ENCODE measurements at regions not wholly inside any gene's neighbourhood (a gene's known extent, or its start where the extent isn't known, plus 50 kb on each side); places are given as distances from the start of the nearest gene placed in this dataset.

GRCh38 chr2:23237147-23237546 is 147.8 kb upstream of the KLHL29 start:
- no peak for DNase-seq

- DNase-seq, result no peak
Observed at GRCh38 chr2:23238011-23238657, 146.8 kb upstream of the KLHL29 start.

- DNase-seq, result no peak
Observed at GRCh38 chr2:23239374-23239773, 145.6 kb upstream of the KLHL29 start.

- peak; percentile 86 to 96 for DNase-seq
Observed at GRCh38 chr2:23241121-23241520, 143.9 kb upstream of the KLHL29 start.

GRCh38 chr2:23241611-23242245 is 143.3 kb upstream of the KLHL29 start:
- no peak for DNase-seq

- no peak for DNase-seq
Observed at GRCh38 chr2:23243073-23243659, 141.8 kb upstream of the KLHL29 start.

- no peak for DNase-seq
Observed at GRCh38 chr2:23244617-23245016, 140.4 kb upstream of the KLHL29 start.

GRCh38 chr2:23246992-23247683 is 137.8 kb upstream of the KLHL29 start:
- no peak for DNase-seq

GRCh38 chr2:23248667-23249066 is 136.3 kb upstream of the KLHL29 start:
- DNase-seq, result no peak

GRCh38 chr2:23249348-23249747 is 135.6 kb upstream of the KLHL29 start:
- no peak for DNase-seq

GRCh38 chr2:23250371-23250770 is 134.6 kb upstream of the KLHL29 start:
- DNase-seq, result no peak

GRCh38 chr2:23256643-23257042 is 128.3 kb upstream of the KLHL29 start:
- no peak for DNase-seq

GRCh38 chr2:23260621-23261020 is 124.4 kb upstream of the KLHL29 start:
- no peak for DNase-seq

GRCh38 chr2:23268467-23269263 is 116.3 kb upstream of the KLHL29 start:
- no peak for DNase-seq

GRCh38 chr2:23269747-23270146 is 115.2 kb upstream of the KLHL29 start:
- DNase-seq, result no peak

GRCh38 chr2:23270810-23271209 is 114.2 kb upstream of the KLHL29 start:
- DNase-seq, result no peak

GRCh38 chr2:23271230-23271629 is 113.7 kb upstream of the KLHL29 start:
- no peak for DNase-seq

- no peak for DNase-seq
Observed at GRCh38 chr2:23273786-23274185, 111.2 kb upstream of the KLHL29 start.

- no peak for DNase-seq
Observed at GRCh38 chr2:23280401-23280800, 104.6 kb upstream of the KLHL29 start.

GRCh38 chr2:23283653-23284052 is 101.3 kb upstream of the KLHL29 start:
- no peak for DNase-seq

- DNase-seq, result no peak
Observed at GRCh38 chr2:23285091-23285800, 99.7 kb upstream of the KLHL29 start.

GRCh38 chr2:23286031-23286757 is 98.8 kb upstream of the KLHL29 start:
- no peak for DNase-seq

Measured in NCI-H524 (cell line).